Renal pelvis (tissue), 1 donor: ENCODE measurements at regions not wholly inside any gene's neighbourhood (a gene's known extent, or its start where the extent isn't known, plus 50 kb on each side); places are given as distances from the start of the nearest gene placed in this dataset.

Source experiments
- DNase-seq: peaks from one replicate; pipeline ENCODE4 v3.0.0-alpha.2; 2013

DNA sequence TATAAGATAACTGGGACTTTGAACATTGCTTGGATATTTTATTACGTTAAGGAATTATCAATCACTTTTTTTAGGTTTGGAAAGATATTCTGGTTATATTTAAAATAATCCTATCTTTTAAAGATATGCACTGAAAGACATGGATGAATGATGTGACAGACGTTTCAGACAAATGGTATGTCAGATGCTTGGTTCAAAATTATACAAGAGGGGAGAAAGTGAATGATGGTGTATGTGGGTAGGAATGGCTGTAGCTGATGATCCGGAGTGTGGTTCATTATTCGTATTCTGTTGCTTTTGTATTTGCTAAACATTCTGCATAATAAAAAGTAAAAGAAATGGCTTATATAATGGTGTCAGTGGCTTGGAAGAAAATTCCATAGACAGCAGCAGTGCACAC is 51.0 kb upstream of the SNRPB2 start:
- no peak for DNase-seq

DNA sequence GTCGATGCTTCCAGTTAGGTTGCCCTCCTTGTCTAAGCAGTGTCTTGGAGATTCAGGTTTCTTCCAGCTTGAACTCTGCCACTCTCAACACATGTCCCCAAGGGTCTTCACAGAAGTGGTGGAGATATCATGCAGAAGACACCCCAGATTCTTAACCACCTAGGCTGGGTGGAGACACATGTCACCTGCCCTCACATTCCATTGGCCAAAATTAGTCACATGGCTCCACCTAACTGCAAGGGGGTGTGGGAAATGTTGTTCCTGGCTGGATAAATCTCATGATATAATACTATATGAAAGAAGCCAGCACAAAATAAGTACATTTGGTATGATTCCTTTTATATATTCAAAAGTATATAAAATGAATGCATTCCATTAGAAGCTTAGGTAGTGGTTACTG is 52.9 kb upstream of the SNRPB2 start:
- no peak for DNase-seq

DNA sequence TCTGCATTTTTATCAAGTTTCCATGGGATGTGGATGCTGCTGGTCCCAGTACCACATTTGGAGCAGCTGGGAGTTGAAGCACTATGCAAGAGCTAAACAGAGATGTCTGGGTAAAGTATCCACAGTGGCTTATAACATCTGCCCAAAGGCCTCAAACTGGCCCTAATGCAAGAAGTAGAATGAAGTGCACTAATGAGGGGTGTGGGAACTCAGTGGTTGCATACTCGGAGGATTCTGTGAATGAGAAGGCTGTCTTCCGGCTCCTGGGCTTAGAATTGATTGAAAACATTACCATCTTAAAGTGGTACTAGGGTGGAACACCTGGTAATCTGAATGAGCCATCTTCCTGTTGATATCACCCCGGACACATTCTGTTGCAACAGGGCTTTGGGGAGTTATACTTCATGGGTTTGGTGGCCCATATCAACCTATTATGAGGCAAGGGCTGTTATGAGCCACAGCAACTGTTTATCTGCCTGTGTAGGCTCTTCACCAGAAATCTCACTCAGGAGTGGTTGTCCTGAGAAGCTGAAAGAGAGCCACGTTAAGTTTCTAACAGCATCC is 54.7 kb upstream of the SNRPB2 start:
- DNase-seq, result no peak

DNA sequence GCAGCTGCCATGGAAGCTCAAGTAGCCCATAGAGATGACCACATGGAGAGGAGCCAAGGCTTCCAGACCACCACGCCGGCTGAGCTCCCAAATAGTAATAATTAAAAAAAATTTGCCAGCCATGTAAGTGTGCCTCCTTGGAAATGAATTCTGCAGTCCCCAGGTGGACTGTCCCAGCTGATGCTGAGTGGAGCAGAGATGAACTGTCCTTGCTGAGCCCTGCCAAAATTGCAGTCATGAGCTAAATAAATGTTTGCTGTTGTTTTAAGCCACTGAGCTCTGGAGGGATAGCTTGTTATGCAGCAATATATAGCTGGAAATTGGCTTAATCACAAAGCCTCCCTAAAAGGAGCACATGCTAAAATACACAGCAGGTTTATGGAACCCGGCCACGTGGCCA is 55.6 kb upstream of the SNRPB2 start:
- DNase-seq, result no peak

DNA sequence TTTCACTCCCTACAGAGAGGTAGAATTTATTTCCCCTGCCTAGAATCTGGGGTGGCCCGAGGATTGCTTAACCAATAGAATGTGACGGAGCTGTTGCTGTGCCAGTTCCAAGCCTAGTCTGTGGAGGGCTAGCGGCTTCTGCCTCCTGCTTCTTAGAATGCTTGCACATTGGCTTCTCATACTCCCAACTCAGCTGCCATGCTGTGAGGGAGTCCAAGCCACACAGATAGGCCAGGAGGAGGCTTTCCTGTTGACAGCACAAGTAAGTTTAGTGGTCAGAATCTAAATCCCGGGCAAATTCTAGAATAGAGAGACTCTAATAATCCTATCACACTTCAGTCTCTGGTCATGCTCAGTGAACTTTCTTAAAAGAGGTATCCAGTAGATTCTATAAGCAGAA is 57.5 kb upstream of the SNRPB2 start:
- DNase-seq, result no peak

DNA sequence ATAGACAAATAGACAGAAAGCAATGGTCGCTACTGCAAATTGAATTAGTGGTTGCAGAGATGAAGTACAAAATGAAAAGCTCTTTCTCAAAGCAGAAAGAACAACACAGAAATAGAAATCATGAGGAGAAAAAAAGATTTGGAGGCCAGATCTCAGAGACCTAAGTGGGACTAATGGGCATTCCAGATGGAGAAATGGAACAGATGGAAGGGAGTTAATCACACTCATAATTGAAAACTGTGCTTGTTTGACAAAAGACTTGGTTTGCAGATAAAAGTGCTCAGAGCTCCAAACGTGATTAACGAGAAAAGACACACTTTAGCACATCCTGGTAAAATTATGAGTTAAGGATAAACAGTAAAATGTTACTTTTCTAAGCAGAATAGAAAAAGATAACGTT is 58.1 kb upstream of the SNRPB2 start:
- no peak for DNase-seq

DNA sequence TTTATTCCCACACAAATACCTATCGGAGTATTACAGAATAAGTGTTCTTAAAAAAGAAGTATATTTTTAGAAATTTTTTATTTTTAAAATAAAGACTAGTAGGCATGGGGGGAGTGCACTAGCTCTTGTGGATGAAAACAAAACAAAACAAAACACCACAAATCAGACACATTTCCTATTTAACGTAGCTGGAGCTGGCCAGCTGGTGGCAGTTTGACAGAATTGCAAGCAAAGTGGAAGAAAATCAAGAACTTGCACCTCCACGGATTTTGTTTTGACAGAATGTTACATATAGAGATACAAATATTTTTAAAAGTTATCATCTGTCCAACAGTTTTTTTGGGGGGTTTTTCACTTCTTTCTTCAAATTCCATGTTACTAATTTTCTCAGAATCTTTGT is 63.6 kb upstream of the SNRPB2 start:
- no peak for DNase-seq

DNA sequence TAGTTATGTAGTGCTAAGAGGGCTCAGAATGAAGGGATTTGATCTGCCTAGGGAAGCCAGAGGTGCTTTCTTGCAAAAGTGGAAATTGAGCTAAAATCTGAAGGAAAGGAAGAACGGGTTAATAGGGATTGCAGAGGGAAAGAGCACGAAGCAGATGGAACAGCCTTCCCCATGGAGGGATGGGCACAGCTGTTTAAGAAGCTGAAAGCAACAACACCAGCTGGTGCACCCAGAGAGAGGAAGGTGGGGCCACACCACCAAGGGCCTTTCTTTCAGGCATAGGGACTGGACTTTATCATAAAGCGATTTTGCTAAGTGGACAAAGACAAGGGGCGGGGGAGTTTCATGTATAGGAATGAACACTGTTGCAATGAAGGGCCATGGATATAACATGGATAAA is 65.8 kb upstream of the SNRPB2 start:
- DNase-seq, result no peak

DNA sequence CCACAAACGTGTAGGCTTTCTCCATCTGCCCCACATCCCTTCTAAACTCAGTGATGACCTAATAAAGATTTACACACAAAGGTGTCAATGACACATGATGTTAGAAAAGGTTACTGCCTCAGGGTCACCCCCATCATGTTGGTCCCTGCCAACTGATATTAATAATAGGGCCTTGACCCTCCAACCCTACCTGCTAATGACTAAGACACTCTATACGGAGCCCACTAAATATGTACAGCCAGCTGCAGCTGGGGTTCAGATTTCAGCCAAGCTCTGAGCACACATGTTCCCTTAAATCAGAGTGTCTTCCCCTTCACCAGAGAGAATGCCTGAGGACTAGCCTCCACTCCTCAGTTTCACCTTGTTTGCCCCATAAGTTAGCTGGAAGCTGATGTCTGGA is 67.4 kb upstream of the SNRPB2 start:
- DNase-seq, result no peak

DNA sequence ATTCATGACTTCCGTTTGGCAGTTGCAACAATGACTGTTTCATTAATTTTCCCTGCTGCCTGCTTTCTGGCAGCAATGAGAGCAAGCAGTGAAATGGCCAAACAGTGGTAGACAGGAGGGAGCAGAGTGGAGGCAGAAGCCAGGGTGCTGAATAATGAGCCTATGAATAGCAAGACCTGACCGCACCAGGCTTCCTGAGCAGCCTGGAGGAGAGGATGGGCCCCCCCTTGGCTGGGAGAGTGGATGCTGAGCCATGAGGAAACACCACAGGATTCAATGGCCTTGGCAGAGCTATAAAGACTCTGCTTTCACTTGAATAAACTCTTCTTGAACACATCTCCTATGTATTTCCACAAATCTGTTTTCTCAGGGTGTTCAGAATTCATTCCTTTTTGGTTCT is 68.1 kb upstream of the SNRPB2 start:
- DNase-seq, result no peak

DNA sequence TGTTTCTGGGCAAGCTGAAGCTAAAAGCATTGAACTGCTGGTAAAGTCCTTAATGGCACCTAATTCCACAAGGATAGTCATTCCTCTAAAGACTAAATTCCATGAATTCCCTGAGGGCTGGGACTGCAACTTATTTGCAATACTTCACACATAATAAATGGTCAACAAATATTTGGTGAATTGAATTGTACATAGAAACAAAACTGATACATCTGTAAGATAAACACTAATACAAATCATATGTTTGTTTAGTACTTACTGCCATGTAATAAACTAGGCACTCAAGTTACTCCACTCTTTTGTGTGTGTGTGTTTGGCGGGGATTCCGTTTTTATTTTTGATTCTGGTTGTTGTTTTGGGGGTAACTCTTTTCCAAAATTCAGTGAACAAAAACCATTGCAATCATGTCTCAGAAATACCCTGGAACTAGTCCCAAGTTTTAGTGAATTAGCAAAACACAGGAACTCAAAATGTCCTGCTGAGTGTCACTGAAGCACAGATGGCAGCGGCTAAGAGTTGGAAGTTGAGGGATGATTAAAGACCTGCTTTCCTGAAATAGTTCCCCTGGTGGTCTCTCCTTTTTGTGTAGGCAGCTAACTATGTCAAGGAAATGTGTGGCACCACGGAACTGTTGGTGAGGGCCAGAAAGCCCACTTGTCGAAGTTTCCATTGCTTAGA is 74.8 kb upstream of the SNRPB2 start:
- DNase-seq, result no peak

DNA sequence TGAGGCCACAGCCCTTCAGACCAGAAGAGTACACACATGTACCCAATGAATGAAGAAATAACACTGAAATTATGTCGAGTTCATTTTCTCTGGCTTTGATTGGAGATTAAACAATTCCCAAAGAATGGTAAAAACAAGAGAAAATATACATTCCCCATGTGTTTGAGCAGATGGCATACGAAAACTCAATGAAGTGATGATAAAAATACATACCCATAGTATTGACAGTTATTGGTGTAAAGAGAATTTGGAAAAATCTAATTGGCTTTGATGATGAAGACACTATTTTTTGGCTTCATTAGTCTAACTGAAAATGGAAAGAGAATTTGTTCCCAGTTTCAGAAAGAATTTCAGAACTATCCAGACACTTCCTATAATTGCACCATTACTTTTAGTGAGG is 76.6 kb upstream of the SNRPB2 start:
- no peak for DNase-seq

DNA sequence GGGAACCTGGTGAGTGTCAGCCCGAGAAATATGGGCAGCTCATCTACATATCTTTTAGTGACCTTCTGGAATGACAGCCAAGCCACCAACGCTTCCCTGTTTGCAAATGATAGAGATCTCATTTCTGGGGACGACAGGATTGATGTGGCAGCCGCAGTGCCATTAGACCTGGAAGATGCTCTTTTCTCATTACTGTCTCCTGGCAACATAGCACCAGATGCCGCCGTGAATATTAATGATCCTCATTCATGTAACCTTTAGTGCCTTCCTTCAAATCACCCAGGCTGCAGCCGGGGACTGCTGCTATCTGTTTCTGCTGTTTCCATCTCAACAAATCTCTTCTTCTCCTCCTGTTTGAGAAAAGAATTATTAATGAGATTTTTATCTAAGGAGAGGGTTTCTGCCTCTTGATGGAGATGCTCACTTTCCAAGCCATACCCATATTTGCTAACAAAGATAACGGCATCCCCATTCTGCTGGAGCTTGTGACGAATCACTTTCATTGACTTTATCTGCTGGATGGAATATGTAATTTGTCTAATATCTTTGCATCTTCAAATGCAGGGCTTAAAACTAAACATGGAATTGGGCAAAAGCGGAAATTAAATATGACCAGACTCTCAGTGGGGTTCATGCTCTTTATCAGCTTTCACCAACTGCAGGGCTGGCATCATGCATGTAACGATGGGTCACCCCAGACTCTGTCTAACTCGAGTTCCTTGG is 74.8 kb upstream of the KIF16B start:
- no peak for DNase-seq

DNA sequence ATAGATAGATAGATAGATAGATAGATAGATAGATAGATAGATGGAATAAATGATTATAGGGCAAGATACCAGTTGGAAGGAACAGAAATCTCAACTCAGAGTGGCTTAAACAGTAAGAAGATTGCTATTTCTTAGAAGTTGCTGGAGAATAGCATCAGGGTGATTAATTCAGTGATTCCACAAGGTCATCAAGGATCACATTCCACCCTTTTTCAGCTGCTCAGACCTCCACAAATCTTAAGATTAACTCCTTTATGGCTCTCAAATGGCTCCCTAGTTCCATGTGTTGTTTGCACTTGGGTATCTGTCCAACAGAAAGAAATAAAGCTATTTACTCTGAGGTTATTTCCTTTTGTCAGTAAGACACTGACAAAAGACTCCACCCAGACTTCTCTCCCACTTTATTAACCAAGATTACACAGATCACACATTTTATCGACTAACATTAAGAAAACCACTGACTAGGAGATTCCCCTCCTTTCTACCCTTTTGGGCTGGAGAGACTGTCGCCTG is 68.3 kb upstream of the KIF16B start:
- peak; percentile 36 for DNase-seq

DNA sequence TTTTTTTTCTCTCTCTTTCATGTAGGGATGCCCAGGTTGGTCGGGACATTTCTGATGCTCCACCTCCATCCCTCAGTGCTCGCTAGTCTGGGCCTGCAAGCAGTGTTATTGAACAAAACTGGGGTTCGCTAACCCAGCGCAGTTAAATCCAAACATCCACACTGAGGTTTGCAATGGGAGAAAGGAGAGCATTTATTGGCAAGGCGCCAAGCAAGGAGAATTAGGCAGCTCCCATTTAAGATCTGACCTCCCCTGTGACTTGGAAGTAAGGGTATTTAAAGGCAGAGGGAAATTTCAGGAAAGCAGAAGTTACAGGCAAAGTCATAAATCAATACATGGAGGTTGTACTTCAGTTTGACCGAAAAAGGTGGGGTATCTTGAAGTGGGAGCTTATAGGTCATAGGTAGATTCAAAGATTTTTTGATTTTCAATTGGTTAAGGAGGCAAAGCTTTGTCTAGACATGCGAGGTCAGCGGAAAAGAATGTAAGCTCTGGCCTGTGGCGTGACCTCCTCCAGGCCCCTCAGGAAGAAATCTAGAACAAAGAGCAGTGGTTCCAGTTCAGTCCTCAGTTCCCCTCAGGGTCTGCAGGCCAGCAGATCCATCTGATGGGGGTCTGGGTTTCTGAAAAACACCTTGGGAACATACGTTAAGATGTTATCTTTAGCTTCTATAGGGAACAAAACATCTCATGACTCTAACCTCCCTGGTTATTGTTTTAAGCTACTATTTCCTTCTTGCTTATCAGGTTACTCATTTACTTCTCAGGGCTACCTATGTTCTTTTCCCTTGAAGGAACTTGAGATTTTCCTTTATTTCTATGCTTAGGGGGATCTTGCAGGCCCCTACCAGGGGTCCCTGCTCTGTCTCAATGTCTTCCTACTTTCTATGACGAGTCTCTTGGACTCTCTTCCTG is 66.0 kb upstream of the KIF16B start:
- no peak for DNase-seq

DNA sequence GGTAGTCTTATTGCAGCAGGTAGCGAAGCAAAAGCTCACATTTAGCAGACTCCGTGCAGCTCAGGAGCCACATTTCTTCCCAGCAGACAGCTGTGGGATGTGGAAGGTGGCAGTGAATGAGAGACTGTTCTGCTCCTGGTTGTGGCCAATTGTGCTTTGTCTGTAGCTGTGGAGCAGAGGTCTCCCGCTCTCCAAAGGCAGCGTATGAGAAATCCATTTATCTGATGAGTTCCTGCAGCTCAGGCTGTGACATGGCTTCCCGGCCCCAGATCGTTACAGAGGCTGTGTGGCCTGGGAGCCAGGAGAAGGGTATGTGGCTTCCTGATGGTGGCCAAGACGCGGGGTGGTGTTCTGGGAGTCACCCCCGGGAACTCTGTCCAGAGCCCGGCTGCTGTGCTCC is 64.5 kb upstream of the KIF16B start:
- DNase-seq, result no peak

DNA sequence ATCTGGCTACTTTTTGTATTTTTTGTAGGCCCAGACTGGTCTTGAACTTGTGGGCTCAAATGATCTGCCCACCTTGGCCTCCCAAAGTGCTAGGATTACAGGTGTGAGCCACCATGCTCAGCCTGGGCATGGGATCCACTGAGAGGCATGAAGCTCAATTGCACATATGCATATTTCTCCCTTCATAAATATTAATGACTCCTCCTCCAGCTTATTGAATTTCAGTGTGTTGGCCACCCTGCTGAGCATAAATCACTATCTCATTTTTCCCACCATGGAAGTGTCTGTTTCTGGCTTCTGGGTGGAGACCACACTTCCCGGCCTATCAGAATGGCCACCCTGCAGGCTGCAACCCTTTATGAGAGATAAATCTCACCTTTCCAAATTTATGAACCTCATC is 53.6 kb upstream of the KIF16B start:
- no peak for DNase-seq

DNA sequence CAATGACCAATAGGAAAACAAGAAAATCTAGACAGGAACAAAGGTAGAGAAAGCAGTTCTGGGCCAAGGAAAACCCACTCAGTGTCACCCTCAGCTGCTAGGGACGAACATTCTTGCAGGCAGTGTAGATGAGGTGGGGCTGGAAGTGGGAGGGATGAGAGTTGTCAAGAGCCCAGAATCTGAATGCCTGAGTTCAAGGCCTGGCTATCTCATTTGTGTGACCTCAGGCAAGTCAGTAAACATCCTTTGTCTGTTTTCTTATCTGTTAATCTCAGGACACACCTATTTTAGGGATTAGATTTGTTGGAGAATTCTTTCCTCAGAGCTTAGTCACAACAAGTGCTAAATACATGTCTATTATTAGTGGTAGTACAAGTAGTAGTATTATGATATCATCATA is 50.9 kb upstream of the KIF16B start:
- no peak for DNase-seq
